OCI-LY3 (cell line): ENCODE measurements at regions not wholly inside any gene's neighbourhood (a gene's known extent, or its start where the extent isn't known, plus 50 kb on each side); places are given as distances from the start of the nearest gene placed in this dataset.

ENCODE experiments used
- EZH2phosphoT487 ChIP-seq: fragments of 200-600 bp; shearing (Covaris generic); IDR thresholded peaks from 2 replicates; pipeline ENCODE4 v1.6.1; 2018; ENCODE audit warnings: antibody characterized with exemption, mixed run types, low read depth
- TF ChIP-seq, protein P1 (sequence below): fragments of 200-600, 300-600 bp; sonication (generic); IDR thresholded peaks from 2 replicates; pipeline ENCODE4 v1.5.1; 2014; ENCODE audit warnings: antibody characterized with exemption, low read length, low read depth

DNA sequence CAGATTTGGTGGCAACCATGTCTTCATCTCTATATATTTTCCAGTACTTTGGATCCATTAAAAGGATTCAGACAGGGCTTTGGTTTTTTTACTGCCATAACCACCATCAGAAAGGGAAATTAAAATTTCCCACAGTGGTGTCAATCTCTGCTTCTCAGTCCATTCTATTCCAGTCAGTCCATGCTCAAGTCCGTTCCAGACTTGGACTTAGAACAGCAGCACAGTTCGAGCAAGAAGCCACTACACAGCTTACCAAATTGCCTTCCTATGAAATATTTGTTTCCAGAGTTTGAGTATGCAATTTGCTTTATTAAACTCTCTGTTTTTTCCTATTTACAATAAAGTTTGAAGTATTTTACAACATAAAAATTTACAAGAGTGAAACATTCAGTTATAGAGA, 306.5 kb upstream of the GULP1 start:
- TF ChIP-seq, protein P1, sequence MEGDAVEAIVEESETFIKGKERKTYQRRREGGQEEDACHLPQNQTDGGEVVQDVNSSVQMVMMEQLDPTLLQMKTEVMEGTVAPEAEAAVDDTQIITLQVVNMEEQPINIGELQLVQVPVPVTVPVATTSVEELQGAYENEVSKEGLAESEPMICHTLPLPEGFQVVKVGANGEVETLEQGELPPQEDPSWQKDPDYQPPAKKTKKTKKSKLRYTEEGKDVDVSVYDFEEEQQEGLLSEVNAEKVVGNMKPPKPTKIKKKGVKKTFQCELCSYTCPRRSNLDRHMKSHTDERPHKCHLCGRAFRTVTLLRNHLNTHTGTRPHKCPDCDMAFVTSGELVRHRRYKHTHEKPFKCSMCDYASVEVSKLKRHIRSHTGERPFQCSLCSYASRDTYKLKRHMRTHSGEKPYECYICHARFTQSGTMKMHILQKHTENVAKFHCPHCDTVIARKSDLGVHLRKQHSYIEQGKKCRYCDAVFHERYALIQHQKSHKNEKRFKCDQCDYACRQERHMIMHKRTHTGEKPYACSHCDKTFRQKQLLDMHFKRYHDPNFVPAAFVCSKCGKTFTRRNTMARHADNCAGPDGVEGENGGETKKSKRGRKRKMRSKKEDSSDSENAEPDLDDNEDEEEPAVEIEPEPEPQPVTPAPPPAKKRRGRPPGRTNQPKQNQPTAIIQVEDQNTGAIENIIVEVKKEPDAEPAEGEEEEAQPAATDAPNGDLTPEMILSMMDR, result no peak
- no peak for TF ChIP-seq EZH2phosphoT487
